IPS-18a (cell line): ENCODE measurements at regions not wholly inside any gene's neighbourhood (a gene's known extent, or its start where the extent isn't known, plus 50 kb on each side); places are given as distances from the start of the nearest gene placed in this dataset.

Experiments
- H3K27ac ChIP-seq: one replicate; pipeline ENCODE4 v1.5.1; 2013; ENCODE audit warnings: low read length
- H3K27me3 ChIP-seq: one replicate; pipeline ENCODE4 v1.6.1; 2013; ENCODE audit warnings: mild to moderate bottlenecking, low read length; ENCODE audit not compliant: control insufficient read depth, insufficient read depth
- H3K36me3 ChIP-seq: one replicate; pipeline ENCODE4 v1.6.1; 2013; ENCODE audit warnings: low read depth, low read length; ENCODE audit not compliant: control insufficient read depth
- H3K4me1 ChIP-seq: one replicate; pipeline ENCODE4 v1.6.1; 2013; ENCODE audit warnings: low read depth, low read length; ENCODE audit not compliant: control insufficient read depth
- H3K4me3 ChIP-seq: one replicate; pipeline ENCODE4 v1.5.1; 2013; ENCODE audit warnings: low read length
- H3K9ac ChIP-seq: one replicate; pipeline ENCODE4 v1.6.1; 2013; ENCODE audit warnings: mild to moderate bottlenecking, low read length, moderate library complexity
- H3K9me3 ChIP-seq: one replicate; pipeline ENCODE4 v1.6.1; 2013; ENCODE audit warnings: low read depth, low read length; ENCODE audit not compliant: control insufficient read depth

- no peak overlapping the region for H3K9ac ChIP-seq
- no peaks in the 10 kb centered on the region for H3K27me3 ChIP-seq
- no peaks in the 10 kb centered on the region for H3K36me3 ChIP-seq
- H3K27ac ChIP-seq: no peak overlapping the region
- no peaks in the 10 kb centered on the region for H3K9me3 ChIP-seq
- no peak overlapping the region for H3K4me3 ChIP-seq
- peaks cover 7% of the 10 kb centered on the region for H3K4me1 ChIP-seq
Measured at GRCh38 chr4:155509555-155509954, 132.8 kb upstream of the MAP9 start.

- Histone ChIP-seq H3K36me3 (no peaks in the 10 kb centered on the region), H3K4me1 (peaks cover 7% of the 10 kb centered on the region), H3K9ac (no peak overlapping the region), H3K4me3 (no peak overlapping the region), H3K9me3 (no peaks in the 10 kb centered on the region), H3K27me3 (no peaks in the 10 kb centered on the region), H3K27ac (no peak overlapping the region)
Measured at GRCh38 chr4:155506745-155507144, 130.0 kb upstream of the MAP9 start.

- H3K36me3 ChIP-seq: no peaks in the 10 kb centered on the region
- no peak overlapping the region for H3K9ac ChIP-seq
- H3K4me3 ChIP-seq: no peak overlapping the region
- peaks cover 7% of the 10 kb centered on the region for H3K4me1 ChIP-seq
- H3K9me3 ChIP-seq: no peaks in the 10 kb centered on the region
- no peaks in the 10 kb centered on the region for H3K27me3 ChIP-seq
- H3K27ac ChIP-seq: no peak overlapping the region
Measured at GRCh38 chr4:155505321-155505720, 128.6 kb upstream of the MAP9 start.

DNA sequence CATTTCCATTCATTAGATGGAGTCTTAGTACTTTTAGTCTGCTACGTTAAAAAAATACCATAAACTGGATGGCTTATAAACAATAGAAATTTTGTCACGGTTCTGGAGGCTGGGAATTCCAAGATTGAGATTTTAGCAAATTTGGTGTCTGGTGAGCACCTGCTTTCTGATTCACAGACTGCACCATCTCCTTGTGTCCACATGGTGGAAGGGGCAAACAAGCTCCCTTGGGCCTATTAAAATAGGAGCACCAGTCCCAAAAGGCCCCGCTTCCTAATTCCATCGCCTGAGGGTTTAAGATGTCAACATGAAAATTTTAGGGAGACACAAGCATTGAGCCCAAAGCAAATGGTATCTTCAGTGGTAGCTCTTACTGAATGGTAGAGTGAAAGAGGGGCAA lies 120.5 kb upstream of the MAP9 start:
- Histone ChIP-seq H3K36me3 (no peaks in the 10 kb centered on the region), H3K9me3 (no peaks in the 10 kb centered on the region), H3K4me3 (no peak overlapping the region), H3K27ac (no peak overlapping the region), H3K9ac (no peak overlapping the region), H3K4me1 (no peaks in the 10 kb centered on the region), H3K27me3 (no peaks in the 10 kb centered on the region)

GRCh38 chr4:155496294-155496626 lies 119.5 kb upstream of the MAP9 start:
- Histone ChIP-seq H3K4me1 (no peaks in the 10 kb centered on the region), H3K36me3 (no peaks in the 10 kb centered on the region), H3K9ac (no peak overlapping the region), H3K4me3 (no peak overlapping the region), H3K27me3 (no peaks in the 10 kb centered on the region), H3K27ac (no peak overlapping the region), H3K9me3 (no peaks in the 10 kb centered on the region)

- H3K27ac ChIP-seq: no peak overlapping the region
- H3K4me3 ChIP-seq: no peak overlapping the region
- no peaks in the 10 kb centered on the region for H3K36me3 ChIP-seq
- H3K9me3 ChIP-seq: no peaks in the 10 kb centered on the region
- no peaks in the 10 kb centered on the region for H3K4me1 ChIP-seq
- no peaks in the 10 kb centered on the region for H3K27me3 ChIP-seq
- H3K9ac ChIP-seq: no peak overlapping the region
Measured at GRCh38 chr4:155495572-155496293, 119.0 kb upstream of the MAP9 start.

GRCh38 chr4:155494037-155494718 lies 117.4 kb upstream of the MAP9 start:
- no peak overlapping the region for H3K9ac ChIP-seq
- no peaks in the 10 kb centered on the region for H3K27me3 ChIP-seq
- no peak overlapping the region for H3K4me3 ChIP-seq
- no peaks in the 10 kb centered on the region for H3K9me3 ChIP-seq
- H3K36me3 ChIP-seq: no peaks in the 10 kb centered on the region
- H3K4me1 ChIP-seq: no peaks in the 10 kb centered on the region
- no peak overlapping the region for H3K27ac ChIP-seq

GRCh38 chr4:155491336-155492120 lies 114.8 kb upstream of the MAP9 start:
- H3K27me3 ChIP-seq: no peaks in the 10 kb centered on the region
- H3K4me3 ChIP-seq: no peak overlapping the region
- H3K27ac ChIP-seq: no peak overlapping the region
- H3K4me1 ChIP-seq: no peaks in the 10 kb centered on the region
- no peak overlapping the region for H3K9ac ChIP-seq
- H3K36me3 ChIP-seq: no peaks in the 10 kb centered on the region
- H3K9me3 ChIP-seq: no peaks in the 10 kb centered on the region

DNA sequence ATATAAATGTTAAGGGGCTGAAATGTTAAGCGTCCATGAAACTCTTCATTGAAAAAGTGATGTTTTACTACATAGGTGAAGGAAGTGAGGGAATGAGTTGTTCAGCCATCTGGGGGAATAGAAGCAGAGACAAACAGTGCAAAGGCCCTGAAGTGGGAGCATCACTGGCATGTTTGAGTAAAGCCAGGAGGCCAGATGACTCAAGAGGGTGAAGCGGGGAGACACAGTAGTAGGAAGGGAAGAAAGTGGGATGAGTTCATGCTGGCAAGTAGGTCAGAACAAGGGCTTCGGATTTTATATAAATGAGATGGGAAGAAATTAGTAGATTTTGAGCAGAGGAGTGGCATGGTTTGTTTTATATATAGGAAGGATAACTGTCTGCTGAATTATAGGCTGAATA lies 112.5 kb upstream of the MAP9 start:
- Histone ChIP-seq H3K9ac (no peak overlapping the region), H3K4me1 (no peaks in the 10 kb centered on the region), H3K9me3 (no peaks in the 10 kb centered on the region), H3K4me3 (no peak overlapping the region), H3K36me3 (no peaks in the 10 kb centered on the region), H3K27ac (no peak overlapping the region), H3K27me3 (no peaks in the 10 kb centered on the region)

- Histone ChIP-seq H3K4me3 (no peak overlapping the region), H3K9ac (no peak overlapping the region), H3K9me3 (no peaks in the 10 kb centered on the region), H3K36me3 (no peaks in the 10 kb centered on the region), H3K27ac (no peak overlapping the region), H3K27me3 (no peaks in the 10 kb centered on the region), H3K4me1 (no peaks in the 10 kb centered on the region)
Measured at GRCh38 chr4:155488691-155489090, 111.9 kb upstream of the MAP9 start.

DNA sequence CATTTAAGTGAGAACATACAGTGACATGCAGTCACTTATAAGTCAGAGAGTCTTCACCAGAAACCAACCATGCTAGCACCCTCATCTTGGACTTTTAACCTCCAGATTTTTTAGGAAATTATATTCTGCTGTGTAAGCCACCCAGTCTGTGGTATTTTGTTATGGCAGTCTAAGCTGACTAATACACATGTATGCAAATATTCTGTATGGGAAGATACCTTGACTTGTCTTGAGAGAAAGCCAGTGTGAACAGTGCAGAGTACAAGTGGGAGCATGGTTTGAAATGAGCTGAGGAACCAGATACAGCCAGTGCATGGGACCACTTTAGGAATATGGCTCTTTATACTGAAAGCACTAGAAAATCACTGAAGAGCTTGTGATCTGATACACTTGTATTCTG lies 110.4 kb upstream of the MAP9 start:
- Histone ChIP-seq H3K4me1 (no peaks in the 10 kb centered on the region), H3K36me3 (no peaks in the 10 kb centered on the region), H3K27me3 (no peaks in the 10 kb centered on the region), H3K9me3 (no peaks in the 10 kb centered on the region), H3K9ac (no peak overlapping the region), H3K27ac (no peak overlapping the region), H3K4me3 (no peak overlapping the region)
